OCI-M1 (cell line): ENCODE measurements at regions not wholly inside any gene's neighbourhood (a gene's known extent, or its start where the extent isn't known, plus 50 kb on each side); places are given as distances from the start of the nearest gene placed in this dataset.

Experiments
- DNase-seq: peaks from one replicate; lab custom pipeline; 2025; lab: John Stamatoyannopoulos, UW

DNA sequence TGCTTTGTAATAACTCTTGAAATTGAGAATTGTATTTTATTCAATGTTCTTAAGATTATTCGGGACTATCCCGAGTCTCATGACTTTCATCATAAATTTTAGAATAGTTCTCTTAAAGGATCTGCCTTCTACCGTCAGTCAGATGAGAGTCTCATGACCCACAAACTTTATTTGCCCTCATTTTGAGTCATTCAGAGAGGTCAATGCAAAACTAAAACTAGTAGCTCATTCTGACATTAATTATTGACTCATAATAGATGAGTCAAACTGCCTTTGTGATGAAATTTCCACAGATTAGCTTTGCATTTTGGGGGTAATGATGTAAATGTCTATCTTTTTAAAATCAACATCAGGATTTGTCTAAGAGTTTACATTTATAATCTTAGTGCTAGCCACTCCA is 1527.3 kb downstream of the TECRL start:
- DNase-seq, result no peak

GRCh38 chr4:62881210-62881609 is 1528.0 kb downstream of the TECRL start:
- DNase-seq, result no peak

- no peak for DNase-seq
These were observed 1536.4 kb downstream of the TECRL start for GRCh38 chr4:62872856-62873255.

DNA sequence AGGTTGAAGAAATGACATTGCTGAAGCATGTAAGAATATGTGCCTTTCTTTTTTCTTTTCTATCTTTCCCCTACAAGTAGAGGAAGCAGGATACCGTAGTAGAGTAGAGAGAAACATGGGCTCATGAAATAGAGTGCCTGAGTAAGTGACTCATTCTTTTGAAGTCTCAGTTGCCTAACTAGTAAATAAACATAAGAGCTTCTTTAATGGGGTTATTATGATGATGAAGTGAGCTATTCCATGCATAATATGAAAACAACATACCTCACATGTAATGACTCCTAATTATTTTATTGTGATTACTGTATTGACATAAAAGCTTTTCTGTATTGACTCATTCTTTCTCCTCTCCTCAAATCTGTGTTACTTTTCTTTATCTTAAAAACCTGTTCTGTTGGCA is 1538.2 kb downstream of the TECRL start:
- DNase-seq, result no peak

DNA sequence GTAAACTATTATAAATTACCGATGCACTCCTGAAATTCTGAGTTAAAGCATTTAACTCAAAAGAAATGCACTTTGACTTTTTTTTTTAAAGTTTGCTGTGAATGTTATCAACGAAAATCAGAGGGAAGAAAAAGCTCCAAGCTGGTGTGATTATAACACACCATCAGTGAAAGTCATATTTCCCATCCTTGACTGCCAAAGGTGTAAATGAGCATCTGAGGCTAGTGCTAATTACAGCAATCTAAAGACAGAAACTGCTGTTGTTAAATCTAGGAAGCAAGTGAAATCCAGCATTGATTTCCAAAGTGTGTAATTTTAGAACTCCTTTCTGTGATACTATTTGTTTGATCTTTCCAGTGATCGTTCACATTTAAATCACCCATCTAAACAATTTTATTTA is 1538.8 kb downstream of the TECRL start:
- no peak for DNase-seq

DNA sequence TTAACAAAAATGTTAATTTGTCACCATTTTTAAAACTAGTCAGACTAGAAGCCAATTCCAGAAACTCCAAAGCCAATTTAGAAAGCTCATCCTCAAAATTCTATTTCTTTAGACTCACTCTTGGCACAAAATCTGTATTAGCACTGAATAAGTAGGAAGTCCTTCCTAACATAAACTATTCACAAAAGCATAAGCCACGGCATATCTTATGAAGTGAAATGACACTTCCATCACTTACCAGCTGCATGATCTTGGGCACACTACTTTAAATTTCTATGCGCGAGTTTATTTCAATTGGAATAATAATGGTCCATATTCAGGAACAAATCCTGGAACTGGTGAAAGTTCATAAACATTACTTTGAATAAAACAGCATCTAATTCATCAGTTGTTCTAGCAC is 1544.0 kb downstream of the TECRL start:
- no peak for DNase-seq

DNA sequence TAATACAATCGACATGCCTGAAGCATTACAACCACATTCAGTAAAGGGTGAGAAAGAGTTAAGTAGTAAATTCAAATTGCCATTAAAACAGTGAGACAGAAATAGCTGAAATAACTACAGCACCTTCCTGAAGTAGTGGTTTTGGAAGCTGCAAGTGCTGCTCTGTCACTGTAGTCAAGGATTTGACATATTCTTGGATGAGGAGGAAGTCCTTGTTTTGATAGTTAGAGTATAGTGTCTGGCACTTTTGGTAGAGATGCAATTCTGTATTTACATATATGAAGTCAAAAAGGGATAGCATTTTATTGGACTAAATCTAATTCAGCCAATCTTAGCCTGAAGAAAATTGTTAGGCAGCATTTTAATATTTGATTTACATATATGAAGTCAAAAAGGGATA is 1559.6 kb downstream of the TECRL start:
- DNase-seq, result peak; percentile 9

GRCh38 chr4:62835631-62836030 is 1573.6 kb downstream of the TECRL start:
- no peak for DNase-seq

GRCh38 chr4:62822306-62822705 is 1586.9 kb downstream of the TECRL start:
- DNase-seq, result no peak

- no peak for DNase-seq
These were observed 1592.7 kb downstream of the TECRL start for GRCh38 chr4:62816566-62816965.

DNA sequence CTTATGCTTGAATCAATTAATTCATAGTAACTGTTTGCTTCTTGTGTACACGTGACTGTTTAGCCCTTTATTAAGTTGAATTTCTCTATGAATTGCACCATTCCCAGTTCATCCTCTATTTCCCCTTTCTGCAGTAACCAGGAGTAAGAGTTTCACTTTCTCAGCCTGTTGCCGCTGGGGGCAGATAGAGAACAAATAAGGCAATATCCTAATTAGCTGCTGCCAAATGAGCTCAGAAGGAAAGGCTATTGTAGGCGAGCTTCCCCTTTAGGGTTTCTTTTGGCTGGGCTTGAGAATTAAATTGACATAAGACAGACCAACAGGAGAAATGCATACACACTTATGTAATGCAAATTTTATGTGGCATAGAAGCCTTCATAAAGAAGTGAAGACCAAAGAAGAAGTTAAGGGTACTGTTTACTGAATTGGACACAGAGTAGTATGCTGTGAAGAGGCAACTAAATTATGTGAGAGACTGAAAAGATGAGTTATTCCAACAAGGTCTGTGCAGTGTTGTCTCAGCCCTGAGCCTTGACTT is 1594.7 kb downstream of the TECRL start:
- peak; percentile 93 for DNase-seq

DNA sequence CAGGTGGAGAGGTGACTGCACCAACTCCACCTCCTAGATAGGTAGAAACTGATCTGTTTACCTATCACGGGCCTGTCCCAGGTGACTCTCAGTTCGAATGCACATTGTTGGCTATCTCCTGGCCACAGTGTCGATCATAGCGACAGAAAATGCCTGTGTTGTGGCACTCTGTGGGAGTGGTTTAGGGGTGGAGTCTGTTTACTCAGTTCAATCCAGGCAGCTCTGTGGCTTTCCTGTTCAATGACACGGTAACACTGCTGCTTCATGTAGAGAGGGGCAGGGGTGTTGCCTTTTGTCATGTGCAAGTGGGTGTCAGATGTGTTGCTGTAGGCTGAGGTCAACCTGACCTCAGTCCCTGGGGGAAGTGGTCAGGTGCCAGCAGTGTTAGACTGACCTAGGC is 1602.4 kb downstream of the TECRL start:
- no peak for DNase-seq

GRCh38 chr4:62804075-62804474 is 1603.9 kb downstream of the ADGRL3 start:
- no peak for DNase-seq

DNA sequence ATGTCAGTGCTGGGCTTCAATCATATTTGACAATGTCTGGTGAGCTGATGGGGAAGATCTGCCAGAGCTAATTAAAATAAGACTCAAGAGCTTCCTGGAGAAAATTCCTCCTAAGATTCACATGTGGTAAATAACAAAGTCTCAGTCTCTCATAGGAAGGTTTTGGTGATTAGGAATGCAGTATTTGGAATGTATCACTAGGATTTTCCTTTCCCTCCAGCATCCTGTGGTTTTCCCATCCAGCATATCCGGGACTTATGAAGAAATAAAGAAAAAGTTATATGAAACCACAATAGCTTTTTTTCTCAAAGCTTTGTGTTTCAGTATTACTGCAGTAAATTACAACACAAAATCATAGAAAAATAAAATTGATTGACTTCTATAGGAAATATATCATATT is 1597.1 kb downstream of the ADGRL3 start:
- DNase-seq, result no peak

GRCh38 chr4:62791386-62791785 is 1591.3 kb downstream of the ADGRL3 start:
- DNase-seq, result no peak

GRCh38 chr4:62771983-62772557 is 1571.9 kb downstream of the ADGRL3 start:
- DNase-seq, result no peak

DNA sequence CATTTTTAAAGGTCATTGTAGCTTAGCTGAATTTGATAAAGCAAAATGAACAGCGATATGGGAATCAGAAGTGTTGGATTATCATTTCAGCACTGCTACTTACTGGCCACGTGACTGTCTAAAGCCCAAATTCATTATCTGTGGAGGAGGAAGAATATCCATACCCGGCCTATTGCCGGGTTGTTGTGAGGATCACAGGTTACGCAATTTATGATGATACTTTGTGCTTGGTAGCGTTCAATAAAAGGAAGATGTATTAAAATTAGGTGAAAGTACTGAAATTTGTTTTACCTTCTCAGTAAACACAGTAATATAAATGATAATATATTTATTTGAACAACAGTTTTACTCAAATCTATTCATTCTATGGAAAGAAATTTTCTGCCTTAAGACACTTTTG is 1540.2 kb downstream of the ADGRL3 start:
- DNase-seq, result no peak

DNA sequence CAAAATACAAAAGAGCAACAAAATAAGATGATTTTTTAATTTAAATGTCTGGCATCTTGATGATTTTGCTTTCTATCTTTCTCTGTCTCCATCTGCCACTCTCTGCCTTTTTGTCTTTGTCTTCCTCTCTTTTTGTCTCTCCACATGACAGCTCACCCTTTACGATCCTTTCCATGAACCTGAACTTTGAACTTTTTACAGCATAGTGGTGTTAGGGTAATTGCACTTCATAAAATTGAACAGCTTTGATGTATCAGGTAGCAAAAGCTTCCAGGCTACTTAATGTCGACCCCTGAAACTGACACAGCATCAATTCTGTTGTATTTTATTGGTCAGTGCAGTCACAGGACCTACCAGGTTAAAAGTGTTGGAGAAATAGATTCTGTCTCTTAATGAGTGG is 1517.0 kb downstream of the ADGRL3 start:
- no peak for DNase-seq

DNA sequence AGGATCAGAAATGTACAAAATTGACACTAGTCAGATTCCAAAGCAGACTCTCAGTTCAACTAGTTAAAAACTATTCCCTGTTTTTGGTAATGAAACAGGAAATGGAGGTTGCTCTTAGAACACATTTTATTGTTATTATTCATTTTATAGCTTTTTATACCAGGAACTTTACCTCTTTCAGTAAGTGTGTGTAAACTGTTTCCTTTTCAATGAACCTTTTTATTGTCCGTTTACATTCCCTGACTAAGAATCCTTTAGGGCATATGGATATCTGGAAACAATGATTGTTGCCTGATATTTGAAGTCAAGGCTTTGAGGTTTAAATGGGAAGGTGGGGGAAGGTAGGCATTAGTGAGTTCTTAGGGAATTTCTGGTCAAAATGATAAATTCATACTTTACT is 1511.4 kb downstream of the ADGRL3 start:
- no peak for DNase-seq

GRCh38 chr4:62709618-62710252 is 1509.6 kb downstream of the ADGRL3 start:
- peak; percentile 91 for DNase-seq

GRCh38 chr4:62706423-62706822 is 1506.3 kb downstream of the ADGRL3 start:
- DNase-seq, result no peak

- no peak for DNase-seq
These were observed 1483.9 kb downstream of the ADGRL3 start for GRCh38 chr4:62683799-62684566.

DNA sequence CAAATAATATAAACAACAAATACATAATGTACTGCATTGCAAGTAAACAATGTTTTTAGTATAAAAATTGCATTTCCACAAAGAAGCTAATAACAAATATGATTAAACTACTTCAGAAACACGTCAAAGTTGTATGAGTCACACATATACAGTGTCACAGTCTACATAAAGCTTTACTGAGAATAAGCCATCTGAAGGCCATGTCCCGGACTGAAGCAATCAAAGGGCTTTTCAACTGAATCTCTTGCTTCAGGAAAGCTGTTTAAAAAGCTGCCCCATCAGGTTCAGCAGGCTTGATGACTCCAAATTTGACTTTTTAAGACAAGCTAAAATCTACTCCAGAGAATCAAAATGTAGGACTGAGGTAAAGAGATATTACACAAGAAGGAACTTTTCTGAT is 1476.8 kb downstream of the ADGRL3 start:
- no peak for DNase-seq
